Astrocyte of the spinal cord (primary cell): ENCODE measurements at regions not wholly inside any gene's neighbourhood (a gene's known extent, or its start where the extent isn't known, plus 50 kb on each side); places are given as distances from the start of the nearest gene placed in this dataset.

ENCODE experiments used
- DNase-seq: peaks from one replicate; pipeline ENCODE4 v3.0.0; 2011; ENCODE audit warnings: low read depth, low spot score
- H3K4me3 ChIP-seq: 2 replicates; pipeline ENCODE4 v1.5.1; 2011; ENCODE audit warnings: low read depth, mild to moderate bottlenecking, low read length, moderate library complexity
- in situ Hi-C: cut with HindIII; loops from 2 replicates; pipeline ENCODE4 v1.10.0; 2017; ENCODE audit warnings: low sequenced_read_pairs
- TF ChIP-seq, protein P1 (sequence below): IDR thresholded peaks from 2 replicates; pipeline ENCODE4 v1.5.1; 2012; ENCODE audit warnings: low read depth, mild to moderate bottlenecking, low read length, inconsistent platforms

DNA sequence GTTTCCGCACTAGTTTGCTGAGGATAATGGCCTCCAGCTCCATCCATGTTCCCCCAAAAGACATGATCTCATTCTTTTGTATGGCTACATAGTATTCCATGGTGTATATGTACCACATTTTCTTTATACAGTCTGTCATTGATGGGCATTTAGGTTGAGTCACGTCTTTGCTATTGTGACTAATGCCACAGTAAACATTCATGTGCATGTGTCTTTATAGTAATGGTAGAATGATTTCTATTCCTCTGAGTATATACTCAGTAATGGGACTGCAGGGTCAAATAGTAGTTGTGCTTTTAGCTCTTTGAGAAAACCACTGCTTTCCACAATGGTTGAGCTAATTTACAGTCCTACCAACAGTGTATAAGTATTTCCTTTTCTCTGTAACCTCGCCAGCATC lies 78.3 kb upstream of the BCL9 start:
- TF ChIP-seq, protein P1, sequence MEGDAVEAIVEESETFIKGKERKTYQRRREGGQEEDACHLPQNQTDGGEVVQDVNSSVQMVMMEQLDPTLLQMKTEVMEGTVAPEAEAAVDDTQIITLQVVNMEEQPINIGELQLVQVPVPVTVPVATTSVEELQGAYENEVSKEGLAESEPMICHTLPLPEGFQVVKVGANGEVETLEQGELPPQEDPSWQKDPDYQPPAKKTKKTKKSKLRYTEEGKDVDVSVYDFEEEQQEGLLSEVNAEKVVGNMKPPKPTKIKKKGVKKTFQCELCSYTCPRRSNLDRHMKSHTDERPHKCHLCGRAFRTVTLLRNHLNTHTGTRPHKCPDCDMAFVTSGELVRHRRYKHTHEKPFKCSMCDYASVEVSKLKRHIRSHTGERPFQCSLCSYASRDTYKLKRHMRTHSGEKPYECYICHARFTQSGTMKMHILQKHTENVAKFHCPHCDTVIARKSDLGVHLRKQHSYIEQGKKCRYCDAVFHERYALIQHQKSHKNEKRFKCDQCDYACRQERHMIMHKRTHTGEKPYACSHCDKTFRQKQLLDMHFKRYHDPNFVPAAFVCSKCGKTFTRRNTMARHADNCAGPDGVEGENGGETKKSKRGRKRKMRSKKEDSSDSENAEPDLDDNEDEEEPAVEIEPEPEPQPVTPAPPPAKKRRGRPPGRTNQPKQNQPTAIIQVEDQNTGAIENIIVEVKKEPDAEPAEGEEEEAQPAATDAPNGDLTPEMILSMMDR = no peak
- no peak for DNase-seq
- no peak overlapping the region for H3K4me3 ChIP-seq
- in situ Hi-C loops = no loop called here

DNA sequence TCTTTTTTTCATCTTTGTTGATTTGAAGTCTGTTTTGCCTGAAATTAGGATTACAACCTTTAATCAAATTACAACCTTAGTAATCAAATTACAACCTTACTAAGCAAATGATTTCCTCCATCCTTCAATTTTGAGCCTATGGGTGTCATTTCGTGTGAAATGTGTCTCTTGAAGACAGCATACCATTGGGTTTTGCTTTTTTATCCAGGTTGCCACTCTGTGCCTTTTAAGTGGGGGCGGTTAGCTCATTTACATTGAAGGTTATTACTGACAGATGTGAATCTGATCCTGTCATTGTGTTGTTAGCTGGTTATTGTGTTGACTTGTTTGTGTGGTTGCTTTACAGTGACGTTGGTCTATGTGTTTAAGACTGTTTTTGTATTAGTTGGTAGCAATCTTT lies 74.8 kb upstream of the BCL9 start:
- TF ChIP-seq, protein P1 = no peak
- no peak for DNase-seq
- H3K4me3 ChIP-seq = no peak overlapping the region
- in situ Hi-C loops = no loop called here

DNA sequence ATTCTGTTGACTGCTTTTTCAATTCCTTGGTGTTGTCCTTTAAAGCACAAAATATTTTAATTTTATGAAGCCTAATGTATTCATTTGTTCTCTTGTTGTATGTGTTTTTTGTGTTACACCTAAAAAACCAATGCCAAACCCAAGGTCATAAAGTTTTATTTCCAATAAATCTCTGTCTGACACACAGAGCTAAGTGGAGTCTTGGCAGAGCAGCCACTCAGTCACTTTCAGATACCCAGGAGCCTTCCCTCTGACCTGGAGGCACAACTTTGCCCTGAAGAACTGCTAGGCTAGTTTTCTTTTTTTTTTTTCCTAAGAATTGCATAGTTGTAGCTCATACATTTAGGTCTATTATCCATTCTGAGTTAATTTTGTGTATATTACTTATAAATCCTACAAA lies 71.2 kb upstream of the BCL9 start:
- TF ChIP-seq, protein P1 = no peak
- in situ Hi-C loops = no loop called here
- H3K4me3 ChIP-seq = no peak overlapping the region
- DNase-seq = no peak

DNA sequence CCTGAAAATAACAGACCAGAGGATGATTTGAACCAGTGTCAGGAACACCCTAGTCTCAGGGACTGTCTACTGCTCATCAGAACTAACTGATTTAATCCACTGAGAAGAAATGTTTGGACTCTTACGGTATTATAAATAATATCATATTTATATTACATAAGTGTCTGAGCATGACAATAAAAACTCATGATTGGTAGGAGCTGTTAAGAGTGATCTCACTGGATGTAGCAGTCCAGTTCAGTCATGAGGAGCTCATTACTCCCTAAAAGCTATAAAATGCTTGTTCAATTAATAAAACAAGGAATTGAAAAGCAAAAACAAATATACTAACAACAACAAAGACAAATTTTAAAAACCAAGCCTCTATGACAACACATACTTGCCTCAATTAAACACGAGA lies 68.8 kb upstream of the BCL9 start:
- DNase-seq = no peak
- in situ Hi-C loops = no loop called here
- TF ChIP-seq, protein P1 = no peak
- H3K4me3 ChIP-seq = no peak overlapping the region

DNA sequence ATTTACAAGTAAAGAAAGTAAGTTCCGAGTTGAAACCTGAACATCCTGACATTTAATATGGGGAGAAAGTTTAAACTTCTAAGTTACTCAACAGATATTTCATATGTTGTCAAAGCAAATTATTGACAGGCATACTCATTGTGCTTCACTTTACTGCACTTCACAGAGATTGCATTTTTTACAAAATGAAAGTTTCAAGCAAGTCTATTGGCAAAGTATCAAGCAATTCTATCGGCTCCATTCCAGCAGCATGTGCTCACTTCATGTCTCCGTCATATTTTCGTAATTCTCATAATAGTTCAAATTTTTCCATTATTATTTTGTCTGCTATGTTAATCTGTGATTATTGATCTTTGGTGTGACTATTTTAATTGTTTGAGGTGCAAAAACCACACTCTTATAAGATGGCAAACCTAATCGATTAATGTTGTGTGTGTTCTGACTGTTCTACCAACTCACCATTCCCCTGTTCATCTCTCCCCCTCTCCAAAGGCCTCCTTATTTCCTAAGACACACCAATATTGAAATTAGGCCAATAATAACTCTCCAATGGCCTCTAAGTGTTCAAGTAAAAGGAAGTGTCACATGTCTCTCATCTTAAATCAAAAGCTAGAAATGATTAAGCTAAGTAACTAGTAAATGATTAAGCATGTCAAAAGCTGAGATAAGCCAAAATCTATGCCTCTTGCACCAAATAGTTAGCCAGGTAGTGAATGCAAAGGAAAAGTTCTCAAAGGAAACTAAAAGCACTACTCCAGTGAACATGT lies 68.2 kb upstream of the BCL9 start:
- H3K4me3 ChIP-seq = no peak overlapping the region
- no peak for DNase-seq
- TF ChIP-seq, protein P1 = no peak
- in situ Hi-C loops = no loop called here

DNA sequence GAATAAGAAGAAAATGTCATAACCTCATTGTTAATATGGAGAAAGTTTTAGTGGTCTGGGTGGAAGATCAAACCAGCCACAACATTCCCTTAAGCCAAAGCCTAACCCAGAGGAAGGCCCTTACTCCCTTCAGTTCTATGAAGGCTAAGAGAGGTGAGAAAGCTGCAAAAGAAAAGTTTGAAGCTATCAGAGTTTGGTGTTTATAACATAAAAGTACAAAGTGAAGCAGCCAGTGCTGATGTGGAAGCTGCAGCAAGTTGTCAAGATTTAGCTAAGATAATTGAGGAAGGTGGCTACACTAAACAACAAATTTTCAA lies 67.6 kb upstream of the BCL9 start:
- TF ChIP-seq, protein P1 = no peak

More for the DNA sequence above, 67.6 kb upstream of the BCL9 start:
- no peak for DNase-seq
- no peak overlapping the region for H3K4me3 ChIP-seq
- in situ Hi-C loops = no loop called here
